K562 (cell line): ENCODE measurements at regions not wholly inside any gene's neighbourhood (a gene's known extent, or its start where the extent isn't known, plus 50 kb on each side); places are given as distances from the start of the nearest gene placed in this dataset.
A peak's percentile ranks its signal among the peaks of the same experiment; 100 is the strongest.

ENCODE experiments used
- ATAC-seq: fragments of 200-7000 bp; cut with Tn5 transposase; 3 replicates; pipeline ENCODE4 v1.9.1; 2020; ENCODE audit warnings: moderate library complexity
- BruUV-seq: library from RNA; stranded (reverse); fragments of 400-500 nt; replicated peaks from 2 replicates; lab custom pipeline; 2021; lab: Mats Ljungman, UMichigan
- CTCF ChIA-PET: fragments of 300-600 bp; formaldehyde crosslinking; extraction: SDS; loops from one replicate; lab custom pipeline; 2021; ENCODE audit warnings: low intra/inter-chr PET ratio; lab: Yijun Ruan, JAX
- POLR2A ChIA-PET: fragments of 300-600, 350-650 bp; sonication (Branson Sonifier 250); formaldehyde crosslinking; extraction: SDS; loops from one replicate; lab custom pipeline; 2021; ENCODE audit warnings: antibody characterized with exemption, inconsistent platforms; lab: Yijun Ruan, JAX
- DNase-seq, 4 experiments: peaks; one replicate each; pipeline versions ENCODE4 v3.0.0 to v3.0.0-alpha.2; 2011 to 2018; ENCODE audit warnings: low spot score in 3 of 4, mixed read lengths in 3 of 4; ENCODE audit errors: extremely low read depth in 1 of 4
- FAIRE-seq: peaks from 2 replicates; lab custom pipeline; 2011; peaks lifted over from hg19 to GRCh38; lab: Jason Lieb, UNC
- H2AFZ ChIP-seq: 2 replicates; pipeline ENCODE4 v1.6.0; 2011; ENCODE audit warnings: low read depth, low read length, control low read depth, inconsistent platforms
- H3K27ac ChIP-seq: fragments of 200-600 bp; 3 replicates; pipeline ENCODE4 v1.8.0; 2011; ENCODE audit warnings: low read depth, mild to moderate bottlenecking, control low read depth, inconsistent platforms, low read length, moderate library complexity, mixed read lengths; ENCODE audit errors: extremely low read depth
- H3K27me3 ChIP-seq, 2 experiments: fragments of 300-600 bp in 1 of 2; 2 replicates in 1 of 2; 3 replicates in 1 of 2; pipeline versions ENCODE4 v1.6.0 to v1.8.0; 2011; ENCODE audit warnings: inconsistent platforms in 2 of 2, low read length in 2 of 2, mild to moderate bottlenecking in 1 of 2, mixed read lengths in 1 of 2, moderate library complexity in 1 of 2; ENCODE audit not compliant: control insufficient read depth in 2 of 2, insufficient read depth in 2 of 2
- H3K36me3 ChIP-seq: fragments of 300-600 bp; 3 replicates; pipeline ENCODE4 v1.8.0; 2011; ENCODE audit warnings: mild to moderate bottlenecking, low read length, inconsistent platforms; ENCODE audit not compliant: control insufficient read depth, insufficient read depth
- H3K4me1 ChIP-seq, 2 experiments: fragments of 200-600 bp in 1 of 2; replicated peaks in 1 of 2; 2 replicates in 1 of 2; 3 replicates in 1 of 2; pipeline versions ENCODE4 v1.5.1 to v1.8.0; 2011; ENCODE audit warnings: inconsistent platforms in 2 of 2, low read length in 2 of 2, mild to moderate bottlenecking in 1 of 2, mixed read lengths in 1 of 2, moderate library complexity in 1 of 2; ENCODE audit not compliant: control insufficient read depth in 2 of 2, insufficient read depth in 2 of 2
- H3K4me2 ChIP-seq: 2 replicates; pipeline ENCODE4 v1.6.1; 2011; ENCODE audit warnings: low read length, control low read depth, inconsistent platforms, mixed read lengths; ENCODE audit not compliant: insufficient read depth
- H3K4me3 ChIP-seq: fragments of 200-600 bp; sonication (generic), shearing (Covaris generic); 2 replicates; pipeline ENCODE4 v1.5.1; 2016; ENCODE audit warnings: control low read depth, inconsistent platforms
- H3K79me2 ChIP-seq: fragments of 200-600 bp; 3 replicates; pipeline ENCODE4 v1.8.0; 2011; ENCODE audit warnings: low read length, inconsistent platforms; ENCODE audit not compliant: control insufficient read depth, insufficient read depth
- H3K9ac ChIP-seq, 2 experiments: 2 replicates each; pipeline versions ENCODE4 v1.6.0 to v1.6.1; 2011; ENCODE audit warnings: low read depth in 2 of 2, low read length in 2 of 2, control low read depth in 1 of 2, inconsistent platforms in 1 of 2, mild to moderate bottlenecking in 1 of 2, mixed read lengths in 1 of 2; ENCODE audit not compliant: insufficient read depth in 1 of 2
- H3K9me1 ChIP-seq: one replicate; pipeline ENCODE4 v1.6.0; 2011; ENCODE audit warnings: inconsistent platforms, mild to moderate bottlenecking, low read length, moderate library complexity; ENCODE audit not compliant: control insufficient read depth, insufficient read depth
- H3K9me3 ChIP-seq: replicated peaks from 2 replicates; pipeline ENCODE4 v1.5.1; 2011; ENCODE audit warnings: low read depth, low read length, inconsistent platforms; ENCODE audit not compliant: control insufficient read depth, insufficient read depth
- H4K20me1 ChIP-seq: replicated peaks from 2 replicates; pipeline ENCODE4 v1.6.1; 2011; ENCODE audit warnings: low read length, inconsistent platforms, mixed read lengths; ENCODE audit not compliant: control insufficient read depth, insufficient read depth
- ARID1B ChIP-seq: fragments of 450-650 bp; IDR thresholded peaks from 2 replicates; pipeline ENCODE4 v1.6.1; 2016; ENCODE audit warnings: antibody characterized with exemption, mild to moderate bottlenecking, inconsistent platforms
- BRCA1 ChIP-seq, 2 experiments: fragments of 450-650 bp in 1 of 2; sonication (generic) in 1 of 2; formaldehyde crosslinking in 1 of 2; IDR thresholded peaks; 2 replicates each; pipeline versions ENCODE4 v1.5.0 to v1.6.1; 2017 to 2020; ENCODE audit warnings: mild to moderate bottlenecking in 1 of 2, missing genetic modification reagents in 1 of 2
- CBFA2T2 ChIP-seq: fragments of 450-650 bp; conservative IDR thresholded peaks from 2 replicates; pipeline ENCODE4 v1.6.1; 2017; ENCODE audit warnings: mild to moderate bottlenecking
- DMBX1 ChIP-seq: fragments of 250-450 bp; sonication (Bioruptor Pico); IDR thresholded peaks from 2 replicates; pipeline ENCODE4 v1.8.0; 2022; ENCODE audit warnings: inconsistent platforms, mild to moderate bottlenecking, moderate library complexity, borderline replicate concordance
- HMBOX1 ChIP-seq: sonication (generic); IDR thresholded peaks from 2 replicates; pipeline ENCODE4 v1.6.1; 2016
- NCOA6 ChIP-seq: fragments of 450-650 bp; IDR thresholded peaks from 2 replicates; pipeline ENCODE4 v1.6.1; 2017; ENCODE audit warnings: mild to moderate bottlenecking
- NRF1 ChIP-seq, 2 experiments: fragments of 450-650 bp; IDR thresholded peaks in 1 of 2; conservative IDR thresholded peaks in 1 of 2; 2 replicates each; pipeline ENCODE4 v1.6.1; 2014; ENCODE audit warnings: mild to moderate bottlenecking in 2 of 2
- RBBP5 ChIP-seq: fragments of 200-600 bp; sonication (generic); IDR thresholded peaks from 2 replicates; pipeline ENCODE4 v1.6.1; 2012; ENCODE audit warnings: borderline replicate concordance, mild to moderate bottlenecking, low read length, control low read depth, inconsistent platforms; ENCODE audit not compliant: insufficient read depth, poor library complexity, severe bottlenecking
- RFX7 ChIP-seq: fragments of 250-450 bp; sonication (Bioruptor Pico); IDR thresholded peaks from 2 replicates; pipeline ENCODE4 v1.5.1; 2021; ENCODE audit warnings: mild to moderate bottlenecking
- SAP30 ChIP-seq: fragments of 200-600 bp; sonication (generic); IDR thresholded peaks from 2 replicates; pipeline ENCODE4 v1.6.1; 2012; ENCODE audit warnings: borderline replicate concordance, low read depth, mild to moderate bottlenecking, moderate library complexity, low read length, control low read depth, inconsistent platforms; ENCODE audit not compliant: insufficient read depth, poor library complexity, severe bottlenecking
- SIN3B ChIP-seq: fragments of 450-650 bp; IDR thresholded peaks from 2 replicates; pipeline ENCODE4 v1.6.1; 2017; ENCODE audit warnings: low read depth, mild to moderate bottlenecking, moderate library complexity
- TCF3 ChIP-seq: sonication (generic); formaldehyde crosslinking; IDR thresholded peaks from 2 replicates; pipeline ENCODE4 v1.4.0; 2020; ENCODE audit warnings: mild to moderate bottlenecking, missing genetic modification reagents
- TEAD4 ChIP-seq, 2 experiments: sonication (generic) in 1 of 2; formaldehyde crosslinking in 1 of 2; IDR thresholded peaks; 2 replicates each; pipeline versions ENCODE4 v1.6.1 to v1.8.0; 2012 to 2022; ENCODE audit warnings: borderline replicate concordance in 1 of 2, inconsistent platforms in 1 of 2, low read length in 1 of 2, mild to moderate bottlenecking in 1 of 2, missing genetic modification reagents in 1 of 2
- USF2 ChIP-seq: sonication (generic); formaldehyde crosslinking; IDR thresholded peaks from 2 replicates; pipeline ENCODE4 v1.5.0; 2020; ENCODE audit warnings: missing genetic modification reagents
- WHSC1 ChIP-seq: IDR thresholded peaks from one replicate; pipeline ENCODE4 v1.6.1; 2012; ENCODE audit warnings: low read length, control low read depth, inconsistent platforms
- ZNF316 ChIP-seq: fragments of 450-650 bp; IDR thresholded peaks from 2 replicates; pipeline ENCODE4 v1.6.1; 2016
- ZNF609 ChIP-seq: sonication (generic); formaldehyde crosslinking; IDR thresholded peaks from 2 replicates; pipeline ENCODE4 v1.8.1; 2023; ENCODE audit warnings: missing genetic modification reagents, mild to moderate bottlenecking, borderline replicate concordance
- WGBS: fragments of 100-300 bp; shearing (Covaris generic); methylation state at CpG from one replicate; pipeline ENCODE4 v1.1.6; 2016; ENCODE audit warnings: low coverage, mixed read lengths; ENCODE audit not compliant: insufficient coverage; ENCODE audit errors: missing lambda C conversion rate; 5-methylcytosine and 5-hydroxymethylcytosine counted together
- in situ Hi-C: fragments of 300-500 bp; cut with MboI; formaldehyde crosslinking; loops from 4 replicates; pipeline ENCODE4 v1.15.0; 2018; ENCODE audit warnings: inconsistent platforms, mixed read lengths
- intact Hi-C: fragments of 100-400 bp; cut with micrococcal nuclease; formaldehyde crosslinking; loops from 2 replicates; pipeline ENCODE4 v1.14.2; 2022

GRCh38 chr3:20361000-20361399 is 175.0 kb upstream of the SGO1 start:
- no peaks in the 10 kb centered on the region for H3K36me3 ChIP-seq
- no peak for FAIRE-seq
- peak overlapping the region; percentile 36; the same call in 1 of the 2 replicates for H3K4me2 ChIP-seq
- ChIA-PET POLR2A (no interaction called here), CTCF (no interaction called here)
- no peaks in the 10 kb centered on the region for H4K20me1 ChIP-seq
- H3K27me3 ChIP-seq, result no peaks in the 10 kb centered on the region
- peak overlapping the region; percentile 58; the same call in 2 of the 3 replicates for H3K27ac ChIP-seq
- H2AFZ ChIP-seq, result peak overlapping the region; percentile 64
- BruUV-seq, result no TSS peak
- no peaks in the 10 kb centered on the region for H3K9me1 ChIP-seq
- H3K4me1 ChIP-seq, result peaks cover 0 to 14% of the 10 kb centered on the region in 2 experiments; a peak in 3 of 5 replicates
- H3K79me2 ChIP-seq, result no peaks in the 10 kb centered on the region
- WGBS, result 18% methylated on average over 3 of the region's 3 CpGs
- H3K9ac ChIP-seq, result no peak overlapping the region
- peak in 1 of 4 experiments; percentile 28 for DNase-seq
- no peaks in the 10 kb centered on the region for H3K9me3 ChIP-seq
- intact Hi-C loops, result no loop called here
- H3K4me3 ChIP-seq, result no peak overlapping the region
- in situ Hi-C loops, result no loop called here
- ATAC-seq, result peak; percentile 80
- TF ChIP-seq USF2 (CRISPR knock-in tag), result no peak
- no peak for TF ChIP-seq SIN3B
- TF ChIP-seq WHSC1, result no peak
- peak; percentile 48 to 54 for TF ChIP-seq NRF1 (conservative IDR thresholded peaks at IDR 0.05 in 1 of 2, IDR thresholded peaks at IDR 0.05 in 1 of 2)
- TF ChIP-seq ZNF316, result 0 out of 2 replicates have a peak, but pooled peaks have one; percentile 16
- TF ChIP-seq NCOA6, result no peak
- TF ChIP-seq CBFA2T2, result 0 out of 2 replicates have a peak, but pooled peaks have one; percentile 30
- TF ChIP-seq ZNF609 (CRISPR knock-in tag), result no peak
- TF ChIP-seq BRCA1 (IDR thresholded peaks at IDR 0.05), result no peak
- no peak for TF ChIP-seq BRCA1 (CRISPR knock-in tag; IDR thresholded peaks at IDR 0.05)
- no peak for TF ChIP-seq RFX7 (CRISPR knock-in tag)
- no peak for TF ChIP-seq RBBP5
- TF ChIP-seq TEAD4 (IDR thresholded peaks at IDR 0.05; ENCODE audit: low read length), result peak; percentile 66
- no peak for TF ChIP-seq TEAD4 (CRISPR knock-in tag; IDR thresholded peaks at IDR 0.05; ENCODE audit: borderline replicate concordance)
- TF ChIP-seq ARID1B, result peak; percentile 55; the same call in 1 of the 2 replicates
- TF ChIP-seq DMBX1 (CRISPR knock-in tag), result no peak
- TF ChIP-seq HMBOX1, result peak; percentile 63
- TF ChIP-seq SAP30, result no peak
- TF ChIP-seq TCF3 (CRISPR knock-in tag), result peak; percentile 10; the same call in 1 of the 2 replicates
